ENCODE measurements at regions not wholly inside any gene's neighbourhood (a gene's known extent, or its start where the extent isn't known, plus 50 kb on each side); places are given as distances from the start of the nearest gene placed in this dataset.

- intact Hi-C loops (cut with DNase I) = no loop called here
- H3K36me3 ChIP-seq = no peaks in the 10 kb centered on the region
- peaks cover 0 to 9% (median 0%) of the 10 kb centered on the region in 12 donors for H3K9me3 ChIP-seq
- no peaks in the 10 kb centered on the region for H3K27me3 ChIP-seq
- WGBS, 4 donors = 78 to 84% (median 82%) methylated on average over 4 of the region's 4 CpGs
- H3K27ac ChIP-seq = no peak overlapping the region
- no peaks in the 10 kb centered on the region for H3K4me1 ChIP-seq
- no peak for ATAC-seq
- DNase-seq = no peak
- H3K4me3 ChIP-seq = no peak overlapping the region
- TF ChIP-seq CTCF (IDR thresholded peaks at IDR 0.05) = no peak
- no peak for TF ChIP-seq POLR2A (IDR thresholded peaks at IDR 0.05)
Observed at GRCh38 chr14:82657186-82657675, 1123.6 kb upstream of the SEL1L start.

- DNase-seq (no peak), ATAC-seq (no peak)
- Histone ChIP-seq H3K27me3 (no peaks in the 10 kb centered on the region), H3K4me1 (no peaks in the 10 kb centered on the region), H3K36me3 (no peaks in the 10 kb centered on the region), H3K9me3 (no peaks in the 10 kb centered on the region), H3K27ac (no peak overlapping the region), H3K4me3 (no peak overlapping the region)
- intact Hi-C loops (cut with DNase I) = no loop called here
- TF ChIP-seq CTCF (IDR thresholded peaks at IDR 0.05) (no peak), POLR2A (IDR thresholded peaks at IDR 0.05) (no peak)
- WGBS, 4 donors = 67 to 77% (median 74%) methylated on average over 2 of the region's 2 CpGs
Observed at GRCh38 chr14:82661258-82661657, 1127.6 kb upstream of the SEL1L start.

GRCh38 chr14:82667006-82667405, 1133.4 kb upstream of the SEL1L start:
- Histone ChIP-seq H3K4me1 (no peaks in the 10 kb centered on the region), H3K4me3 (no peak overlapping the region), H3K36me3 (no peaks in the 10 kb centered on the region), H3K27ac (peak overlapping the region in 4 of 12 donors; percentile 3 to 41 (median 21)), H3K27me3 (no peaks in the 10 kb centered on the region), H3K9me3 (no peaks in the 10 kb centered on the region)
- WGBS, 4 donors = 75 to 85% (median 80%) methylated on average over 4 of the region's 4 CpGs
- TF ChIP-seq CTCF (IDR thresholded peaks at IDR 0.05) (no peak), POLR2A (IDR thresholded peaks at IDR 0.05) (no peak)
- no peak for DNase-seq
- peak; percentile 71 to 98 (median 85) for ATAC-seq
- intact Hi-C loops (cut with DNase I) = no loop called here

GRCh38 chr14:82667501-82667900, 1133.8 kb upstream of the SEL1L start:
- no peaks in the 10 kb centered on the region for H3K4me1 ChIP-seq
- intact Hi-C loops (cut with DNase I) = no loop called here
- H3K27ac ChIP-seq = peak overlapping the region in 4 of 12 donors; percentile 3 to 41 (median 21)
- WGBS, 4 donors = 30 to 48% (median 38%) methylated on average over 4 of the region's 4 CpGs
- ATAC-seq = no peak
- no peaks in the 10 kb centered on the region for H3K36me3 ChIP-seq
- H3K4me3 ChIP-seq = no peak overlapping the region
- TF ChIP-seq POLR2A (IDR thresholded peaks at IDR 0.05) = no peak
- no peak for TF ChIP-seq CTCF (IDR thresholded peaks at IDR 0.05)
- DNase-seq = no peak
- no peaks in the 10 kb centered on the region for H3K27me3 ChIP-seq
- no peaks in the 10 kb centered on the region for H3K9me3 ChIP-seq
